H1 (cell line): ENCODE measurements at regions not wholly inside any gene's neighbourhood (a gene's known extent, or its start where the extent isn't known, plus 50 kb on each side); places are given as distances from the start of the nearest gene placed in this dataset.

Experiments
- CTCF ChIA-PET: fragments of 300-600 bp; sonication (Branson Sonifier 250); formaldehyde crosslinking; loops from one replicate; lab custom pipeline; 2021; ENCODE audit not compliant: partially characterized antibody; lab: Charles Lee
- POLR2A ChIA-PET: fragments of 300-600 bp; sonication (Branson Sonifier 250); formaldehyde crosslinking; loops from one replicate; lab custom pipeline; 2021; ENCODE audit warnings: inconsistent platforms; ENCODE audit not compliant: partially characterized antibody; lab: Charles Lee
- DNase-seq, 2 experiments: peaks; one replicate each; pipeline versions ENCODE4 v3.0.0 to v3.0.0-alpha.2; 2010 to 2022; ENCODE audit warnings: low spot score in 2 of 2, low read depth in 1 of 2, mixed read lengths in 1 of 2
- FAIRE-seq: peaks from 2 replicates; lab custom pipeline; 2011; peaks lifted over from hg19 to GRCh38; lab: Jason Lieb, UNC
- H2AFZ ChIP-seq: 2 replicates; pipeline ENCODE4 v1.8.1; 2012; ENCODE audit warnings: low read length, inconsistent platforms
- H2AK5ac ChIP-seq: 2 replicates; pipeline ENCODE4 v1.6.1; 2013; ENCODE audit warnings: low read depth, low read length
- H2BK120ac ChIP-seq: replicated peaks from 2 replicates; pipeline ENCODE3; 2013; ENCODE audit warnings: low read depth, low read length, inconsistent platforms
- H2BK12ac ChIP-seq: 2 replicates; pipeline ENCODE4 v1.6.1; 2013; ENCODE audit warnings: low read depth, low read length
- H2BK15ac ChIP-seq: 2 replicates; pipeline ENCODE4 v1.6.1; 2013; ENCODE audit warnings: low read length
- H2BK20ac ChIP-seq: 2 replicates; pipeline ENCODE4 v1.6.1; 2013; ENCODE audit warnings: low read length
- H2BK5ac ChIP-seq: 2 replicates; pipeline ENCODE4 v1.6.1; 2013; ENCODE audit warnings: low read depth, low read length
- H3K14ac ChIP-seq: 2 replicates; pipeline ENCODE4 v1.6.1; 2013; ENCODE audit warnings: inconsistent platforms; ENCODE audit not compliant: insufficient read length
- H3K18ac ChIP-seq: 2 replicates; pipeline ENCODE4 v1.6.1; 2013; ENCODE audit warnings: low read length; ENCODE audit errors: extremely low read depth
- H3K23ac ChIP-seq: 2 replicates; pipeline ENCODE4 v1.6.1; 2013; ENCODE audit warnings: inconsistent platforms; ENCODE audit not compliant: insufficient read length
- H3K23me2 ChIP-seq: 2 replicates; pipeline ENCODE4 v1.6.1; 2013; ENCODE audit warnings: low read depth, low read length
- H3K27ac ChIP-seq: 2 replicates; pipeline ENCODE4 v1.6.1; 2011; ENCODE audit warnings: low read depth, low read length, inconsistent platforms
- H3K27me3 ChIP-seq, 4 experiments: replicated peaks in 1 of 4; 1 replicate in 1 of 4; 2 replicates in 3 of 4; pipeline versions ENCODE4 v1.6.1 to v1.8.1; 2011 to 2013; ENCODE audit warnings: low read length in 3 of 4, mild to moderate bottlenecking in 3 of 4, inconsistent platforms in 2 of 4, mixed read lengths in 2 of 4, moderate library complexity in 1 of 4; ENCODE audit not compliant: control insufficient read depth in 3 of 4, insufficient read depth in 3 of 4; ENCODE audit errors: extremely low read depth in 1 of 4
- H3K36me3 ChIP-seq, 4 experiments: 2 replicates each; pipeline versions ENCODE4 v1.6.1 to v1.8.1; 2011 to 2013; ENCODE audit warnings: mild to moderate bottlenecking in 4 of 4, low read length in 3 of 4, moderate library complexity in 2 of 4, control low read depth in 1 of 4, inconsistent platforms in 1 of 4; ENCODE audit not compliant: insufficient read depth in 4 of 4, control insufficient read depth in 2 of 4
- H3K4ac ChIP-seq: replicated peaks from 2 replicates; pipeline ENCODE3; 2013; ENCODE audit warnings: low read length, low read depth, mixed read lengths, inconsistent platforms; ENCODE audit not compliant: insufficient read length
- H3K4me1 ChIP-seq, 4 experiments: replicated peaks in 1 of 4; 1 replicate in 1 of 4; 2 replicates in 3 of 4; pipeline versions ENCODE4 v1.6.1 to v1.8.1; 2011 to 2013; ENCODE audit warnings: low read length in 3 of 4, inconsistent platforms in 2 of 4, mixed read lengths in 1 of 4; ENCODE audit not compliant: insufficient read depth in 4 of 4, control insufficient read depth in 3 of 4
- H3K4me2 ChIP-seq, 2 experiments: 2 replicates each; pipeline versions ENCODE4 v1.6.1 to v1.8.1; 2011 to 2013; ENCODE audit warnings: low read depth in 2 of 2, low read length in 2 of 2, control low read depth in 1 of 2, inconsistent platforms in 1 of 2, mild to moderate bottlenecking in 1 of 2; ENCODE audit not compliant: insufficient read depth in 1 of 2
- H3K4me3 ChIP-seq, 4 experiments: fragments of 200-600, 300-600 bp in 1 of 4; sonication (generic), shearing (Covaris generic), sonication (Bioruptor Twin) in 1 of 4; 2 replicates each; pipeline versions ENCODE4 v1.5.1 to v1.8.1; 2011 to 2016; ENCODE audit warnings: low read length in 4 of 4, low read depth in 3 of 4, control low read depth in 2 of 4, inconsistent platforms in 2 of 4, mild to moderate bottlenecking in 2 of 4, mixed read lengths in 1 of 4, moderate library complexity in 1 of 4; ENCODE audit not compliant: insufficient read depth in 2 of 4; ENCODE audit errors: extremely low read depth in 1 of 4
- H3K56ac ChIP-seq: replicated peaks from 2 replicates; pipeline ENCODE3; 2013; ENCODE audit warnings: low read depth, mild to moderate bottlenecking, mixed read lengths, low read length, inconsistent platforms; ENCODE audit not compliant: insufficient read length
- H3K79me1 ChIP-seq: 2 replicates; pipeline ENCODE4 v1.6.1; 2013; ENCODE audit warnings: low read depth, low read length, control low read depth
- H3K79me2 ChIP-seq, 2 experiments: 2 replicates each; pipeline versions ENCODE4 v1.6.1 to v1.8.1; 2012 to 2013; ENCODE audit warnings: low read length in 2 of 2, mild to moderate bottlenecking in 2 of 2, inconsistent platforms in 1 of 2; ENCODE audit not compliant: insufficient read depth in 2 of 2, control insufficient read depth in 1 of 2
- H3K9ac ChIP-seq, 4 experiments: replicated peaks in 1 of 4; 1 replicate in 1 of 4; 2 replicates in 3 of 4; pipeline versions ENCODE4 v1.6.1 to v1.8.1; 2011 to 2013; ENCODE audit warnings: low read depth in 3 of 4, low read length in 3 of 4, control low read depth in 2 of 4, mild to moderate bottlenecking in 2 of 4, moderate library complexity in 2 of 4, inconsistent platforms in 1 of 4; ENCODE audit errors: extremely low read depth in 1 of 4
- H3K9me3 ChIP-seq, 2 experiments: 2 replicates each; pipeline versions ENCODE4 v1.6.1 to v1.8.1; 2012 to 2013; ENCODE audit warnings: mild to moderate bottlenecking in 2 of 2, moderate library complexity in 2 of 2, control low read depth in 1 of 2, inconsistent platforms in 1 of 2, low read depth in 1 of 2, low read length in 1 of 2, mixed read lengths in 1 of 2; ENCODE audit not compliant: insufficient read depth in 2 of 2
- H4K20me1 ChIP-seq, 2 experiments: replicated peaks in 1 of 2; 2 replicates each; pipeline versions ENCODE3 to v1.8.1; 2011 to 2013; ENCODE audit warnings: inconsistent platforms in 2 of 2, low read length in 2 of 2, mild to moderate bottlenecking in 1 of 2; ENCODE audit not compliant: insufficient read depth in 2 of 2, control insufficient read depth in 1 of 2
- H4K5ac ChIP-seq: 2 replicates; pipeline ENCODE4 v1.6.1; 2013; ENCODE audit warnings: low read length, low read depth, mixed read lengths, inconsistent platforms; ENCODE audit not compliant: insufficient read length
- H4K8ac ChIP-seq: 2 replicates; pipeline ENCODE4 v1.8.0; 2013; ENCODE audit warnings: mild to moderate bottlenecking, moderate library complexity, low read length, inconsistent platforms; ENCODE audit not compliant: insufficient read depth; ENCODE audit errors: extremely low read depth
- H4K91ac ChIP-seq: replicated peaks from 2 replicates; pipeline ENCODE3; 2013; ENCODE audit warnings: low read length, mixed read lengths, inconsistent platforms; ENCODE audit not compliant: insufficient read length
- SRF ChIP-seq: IDR thresholded peaks from 2 replicates; pipeline ENCODE4 v1.6.1; 2011; ENCODE audit warnings: mild to moderate bottlenecking, low read depth, low read length, moderate library complexity
- WGBS, 2 experiments: shearing (Covaris generic) in 1 of 2; methylation state at CpG; one replicate each; pipeline versions ENCODE4 v1.1.6 to v1.1.7; 2013 to 2015; ENCODE audit warnings: low lambda C conversion rate in 2 of 2, mixed read lengths in 2 of 2, inconsistent platforms in 1 of 2, low coverage in 1 of 2, missing lambda C conversion rate in 1 of 2; ENCODE audit not compliant: insufficient replicate concordance in 2 of 2, insufficient coverage in 1 of 2, insufficient read length in 1 of 2; ENCODE audit errors: extremely low coverage in 1 of 2, missing lambda C conversion rate in 1 of 2; 5-methylcytosine and 5-hydroxymethylcytosine counted together

- FAIRE-seq (no peak), DNase-seq (no peak)
- no peak overlapping the region for H4K8ac ChIP-seq
- no peak overlapping the region for H3K9ac ChIP-seq
- no peaks in the 10 kb centered on the region for H3K27me3 ChIP-seq
- TF ChIP-seq SRF, result no peak
- 94% methylated on average over 2 of the region's 2 CpGs; no CpG with 5 or more reads in 1 of the 2 experiments for WGBS, 2 experiments
- H3K14ac ChIP-seq, result no peak overlapping the region
- H3K23ac ChIP-seq, result no peak overlapping the region
- no peak overlapping the region for H2BK12ac ChIP-seq
- ChIA-PET POLR2A (interaction anchor here (0.6 to 1.0 kb wide), 2 partner anchors 14 to 38 kb away, joined by 3 to 6 read pairs; no protein-coding TSS in a partner anchor), CTCF (interaction anchor here (0.6 kb wide), 1 partner anchor 884 kb away, joined by 4 read pairs; no protein-coding TSS in a partner anchor)
- H3K4me3 ChIP-seq, result no peak overlapping the region
- no peak overlapping the region for H3K56ac ChIP-seq
- H4K91ac ChIP-seq, result no peak overlapping the region
- H3K79me2 ChIP-seq, result no peaks in the 10 kb centered on the region
- H3K23me2 ChIP-seq, result no peaks in the 10 kb centered on the region
- H4K5ac ChIP-seq, result no peak overlapping the region
- H2BK20ac ChIP-seq, result no peak overlapping the region
- H3K18ac ChIP-seq, result no peak overlapping the region
- H2BK120ac ChIP-seq, result no peak overlapping the region
- H3K4me2 ChIP-seq, result no peak overlapping the region
- no peak overlapping the region for H2BK5ac ChIP-seq
- no peak overlapping the region for H3K27ac ChIP-seq
- H3K36me3 ChIP-seq, result no peaks in the 10 kb centered on the region
- H3K79me1 ChIP-seq, result no peaks in the 10 kb centered on the region
- no peak overlapping the region for H2BK15ac ChIP-seq
- H3K4me1 ChIP-seq, result no peaks in the 10 kb centered on the region
- no peaks in the 10 kb centered on the region for H4K20me1 ChIP-seq
- no peak overlapping the region for H2AFZ ChIP-seq
- H2AK5ac ChIP-seq, result no peak overlapping the region
- no peak overlapping the region for H3K4ac ChIP-seq
- no peaks in the 10 kb centered on the region for H3K9me3 ChIP-seq
Observed at GRCh38 chr9:115327436-115328122, 209.6 kb upstream of the TNC start.
